Stomach (tissue), 8 donors: ENCODE measurements at regions not wholly inside any gene's neighbourhood (a gene's known extent, or its start where the extent isn't known, plus 50 kb on each side); places are given as distances from the start of the nearest gene placed in this dataset.
A peak's percentile ranks its signal among the peaks of the same experiment; 100 is the strongest.
"Not testable (repeated sequence)": the region's sequence is repeated elsewhere in the genome, so short reads cannot be mapped to it uniquely, and the experiment has no call there.

ENCODE experiments used
- DNase-seq, 2 donors: peaks; one replicate each; pipeline versions ENCODE4 v3.0.0 to v3.0.0-alpha.2; 2013 to 2019
- H3K27ac ChIP-seq, 5 donors: fragments of 200-600 bp in 4 of 5; sonication (generic) in 4 of 5; one replicate each; pipeline ENCODE4 v1.5.1; 2013 to 2019; ENCODE audit warnings: mild to moderate bottlenecking in 1 of 5, moderate library complexity in 1 of 5
- H3K27me3 ChIP-seq, 3 donors: fragments of 200-600 bp; sonication (generic); one replicate each; pipeline ENCODE4 v1.5.1; 2017 to 2019; ENCODE audit warnings: mixed run types in 1 of 3
- H3K36me3 ChIP-seq, 4 donors: fragments of 200-600 bp; sonication (generic); 1 replicate in 3 of 4; 2 replicates in 1 of 4; pipeline ENCODE4 v1.5.1; 2016 to 2019
- H3K4me1 ChIP-seq, 4 donors: fragments of 200-600 bp; sonication (generic); one replicate each; pipeline ENCODE4 v1.5.1; 2016 to 2019
- H3K4me3 ChIP-seq, 4 donors: fragments of 200-600 bp; sonication (generic) in 3 of 4; one replicate each; pipeline ENCODE4 v1.5.1; 2016 to 2019; ENCODE audit warnings: mild to moderate bottlenecking in 1 of 4
- H3K9me3 ChIP-seq, 4 donors: fragments of 200-600 bp; sonication (generic); one replicate each; pipeline ENCODE4 v1.5.1; 2016 to 2019
- CTCF ChIP-seq, 7 experiments: fragments of 450-650 bp in 4 of 7; fragments of 200-600 bp in 3 of 7; sonication (generic) in 3 of 7; IDR thresholded peaks; one replicate each; pipeline ENCODE4 v1.5.1; 2016 to 2019; ENCODE audit warnings: antibody characterized with exemption in 7 of 7, control low read depth in 2 of 7, mild to moderate bottlenecking in 1 of 7
- EP300 ChIP-seq: sonication (generic); formaldehyde crosslinking; IDR thresholded peaks from one replicate; pipeline ENCODE4 v1.6.1; 2017; ENCODE audit warnings: antibody characterized with exemption
- POLR2A ChIP-seq, 4 donors: fragments of 450-650 bp; IDR thresholded peaks; one replicate each; pipeline ENCODE4 v1.6.1; 2016; ENCODE audit warnings: antibody characterized with exemption in 4 of 4, control low read depth in 2 of 4, mild to moderate bottlenecking in 1 of 4, moderate library complexity in 1 of 4
- POLR2AphosphoS5 ChIP-seq, 3 donors: sonication (generic); formaldehyde crosslinking; IDR thresholded peaks; one replicate each; pipeline ENCODE4 v1.6.1; 2016; ENCODE audit warnings: antibody characterized with exemption in 3 of 3
- WGBS, 5 donors: extraction: QIAGEN DNeasy Blood & Tissue Kit in 3 of 5; methylation state at CpG; one replicate each; pipeline versions ENCODE4 v1.1.5 to v1.1.7; 2013 to 2018; 5-methylcytosine and 5-hydroxymethylcytosine counted together
- intact Hi-C: fragments of 100-400 bp; cut with DNase I; formaldehyde crosslinking; loops from one replicate; pipeline ENCODE4 v1.15.1; 2023; ENCODE audit warnings: low total_unique reads
- donor health status: healthy with polysubstance abuse.
- donor health status: Bipolar disorder and iron deficiency.
- donor health status: healthy.

GRCh38 chr11:33987975-33988580 lies 63.5 kb upstream of the CAPRIN1 start:
- Histone ChIP-seq H3K27ac (no peak overlapping the region), H3K9me3 (no peaks in the 10 kb centered on the region), H3K27me3 (peaks cover 0 to 7% (median 0%) of the 10 kb centered on the region in 3 donors), H3K4me1 (no peaks in the 10 kb centered on the region), H3K4me3 (no peak overlapping the region), H3K36me3 (no peaks in the 10 kb centered on the region)
- TF ChIP-seq POLR2AphosphoS5 (IDR thresholded peaks at IDR 0.05) (no peak), POLR2A (IDR thresholded peaks at IDR 0.05) (no peak), EP300 (no peak), CTCF (IDR thresholded peaks at IDR 0.05) (peak in 4 of 7 experiments; percentile 56 to 80 (median 72))
- WGBS, 5 donors = 52 to 58% (median 56%) methylated on average over 12 of the region's 12 CpGs
- intact Hi-C loops = loop anchor here (5.0 kb wide), 1 partner anchor 131 kb away; no protein-coding TSS in a partner anchor
- peak; percentile 73 to 89 for DNase-seq

GRCh38 chr11:33987545-33987944 lies 64.0 kb upstream of the CAPRIN1 start:
- Histone ChIP-seq H3K36me3 (no peaks in the 10 kb centered on the region), H3K27me3 (peaks cover 0 to 7% (median 0%) of the 10 kb centered on the region in 3 donors), H3K27ac (no peak overlapping the region), H3K9me3 (no peaks in the 10 kb centered on the region), H3K4me1 (no peaks in the 10 kb centered on the region), H3K4me3 (no peak overlapping the region)
- intact Hi-C loops = loop anchor here (5.0 kb wide), 1 partner anchor 130 kb away; no protein-coding TSS in a partner anchor
- TF ChIP-seq POLR2AphosphoS5 (IDR thresholded peaks at IDR 0.05) (no peak), POLR2A (IDR thresholded peaks at IDR 0.05) (no peak), EP300 (no peak), CTCF (IDR thresholded peaks at IDR 0.05) (no peak)
- no peak for DNase-seq
- WGBS, 5 donors = 59 to 80% (median 70%) methylated on average over 3 of the region's 3 CpGs

- not testable (repeated sequence) for H3K4me1 ChIP-seq, H3K27ac ChIP-seq, H3K27me3 ChIP-seq, H3K9me3 ChIP-seq, H3K36me3 ChIP-seq, DNase-seq, H3K4me3 ChIP-seq
- intact Hi-C loops = loop anchor here (5.0 kb wide), 1 partner anchor 130 kb away; no protein-coding TSS in a partner anchor
- WGBS, 5 donors = 71 to 74% (median 73%) methylated on average over 10 to 12 of the region's 12 CpGs
Observed at GRCh38 chr11:33986597-33987501, 64.7 kb upstream of the CAPRIN1 start.

GRCh38 chr11:33984682-33985389 lies 66.7 kb upstream of the CAPRIN1 start:
- H3K27ac ChIP-seq = no peak overlapping the region
- intact Hi-C loops = loop anchor here (5.0 kb wide), 1 partner anchor 128 kb away; no protein-coding TSS in a partner anchor
- no peak for DNase-seq
- H3K27me3 ChIP-seq = peaks cover 0 to 7% (median 0%) of the 10 kb centered on the region in 3 donors
- WGBS, 5 donors = 76 to 88% (median 84%) methylated on average over 5 of the region's 5 CpGs
- TF ChIP-seq POLR2A (IDR thresholded peaks at IDR 0.05) (no peak), EP300 (no peak), POLR2AphosphoS5 (IDR thresholded peaks at IDR 0.05) (no peak), CTCF (IDR thresholded peaks at IDR 0.05) (no peak)
- H3K4me1 ChIP-seq = no peaks in the 10 kb centered on the region
- no peaks in the 10 kb centered on the region for H3K9me3 ChIP-seq
- no peaks in the 10 kb centered on the region for H3K36me3 ChIP-seq
- H3K4me3 ChIP-seq = no peak overlapping the region
